ENCODE measurements at regions not wholly inside any gene's neighbourhood (a gene's known extent, or its start where the extent isn't known, plus 50 kb on each side); places are given as distances from the start of the nearest gene placed in this dataset.

GRCh38 chr6:101120747-101121146 is 239.6 kb upstream of the ASCC3 start:
- TF ChIP-seq ATF3 (CRISPR knock-in tag; conservative IDR thresholded peaks at IDR 0.05) (no peak), ZNF138 (CRISPR knock-in tag; conservative IDR thresholded peaks at IDR 0.05) (no peak)

All from WTC11 (cell line).